ENCODE measurements at regions not wholly inside any gene's neighbourhood (a gene's known extent, or its start where the extent isn't known, plus 50 kb on each side); places are given as distances from the start of the nearest gene placed in this dataset.

- no peaks in the 10 kb centered on the region for H3K36me3 ChIP-seq (ENCODE audit: control insufficient read depth in 4 of 4, insufficient read depth in 4 of 4, low read length in 4 of 4)
- peaks cover 0 to 16% (median 3%) of the 10 kb centered on the region in 5 donors for H3K4me1 ChIP-seq (ENCODE audit: control insufficient read depth in 5 of 5, insufficient read depth in 5 of 5, low read length in 5 of 5)
- ATAC-seq (ENCODE audit: insufficient read depth, low FRiP score) (no peak), DNase-seq (peak; percentile 40 to 82 (median 67))
- WGBS, 2 donors = 48 to 63% methylated on average over 15 of the region's 15 CpGs
- H3K9me3 ChIP-seq (ENCODE audit: control insufficient read depth in 4 of 4, insufficient read depth in 3 of 4, low read length in 3 of 4) = no peaks in the 10 kb centered on the region
- no peak overlapping the region for H3K4me3 ChIP-seq
- no peak for TF ChIP-seq CTCF (IDR thresholded peaks at IDR 0.05; ENCODE audit: control extremely low read depth, extremely low read depth)
- H3K27me3 ChIP-seq (ENCODE audit: control insufficient read depth in 3 of 3, insufficient read depth in 3 of 3, low read length in 2 of 3) = peaks cover 0 to 12% (median 6%) of the 10 kb centered on the region in 3 donors
- no peak overlapping the region for H3K9ac ChIP-seq (ENCODE audit: insufficient read depth in 1 of 2, low read length in 2 of 2)
- H3K27ac ChIP-seq (ENCODE audit: low read depth in 1 of 2, low read length in 1 of 2) = no peak overlapping the region
These were observed 708.1 kb downstream of the PTPRU start for GRCh38 chr1:29944253-29944905.

GRCh38 chr1:29943034-29943433 is 706.7 kb downstream of the PTPRU start:
- no peaks in the 10 kb centered on the region for H3K36me3 ChIP-seq (ENCODE audit: control insufficient read depth in 4 of 4, insufficient read depth in 4 of 4, low read length in 4 of 4)
- DNase-seq (no peak), ATAC-seq (ENCODE audit: insufficient read depth, low FRiP score) (no peak)
- H3K4me3 ChIP-seq = no peak overlapping the region
- no peak for TF ChIP-seq CTCF (IDR thresholded peaks at IDR 0.05; ENCODE audit: control extremely low read depth, extremely low read depth)
- H3K27ac ChIP-seq (ENCODE audit: low read depth in 1 of 2, low read length in 1 of 2) = no peak overlapping the region
- H3K4me1 ChIP-seq (ENCODE audit: control insufficient read depth in 5 of 5, insufficient read depth in 5 of 5, low read length in 5 of 5) = peaks cover 0 to 16% (median 3%) of the 10 kb centered on the region in 5 donors
- no peak overlapping the region for H3K9ac ChIP-seq (ENCODE audit: insufficient read depth in 1 of 2, low read length in 2 of 2)
- WGBS, 2 donors = 93 to 94% methylated on average over 2 of the region's 2 CpGs
- H3K9me3 ChIP-seq (ENCODE audit: control insufficient read depth in 4 of 4, insufficient read depth in 3 of 4, low read length in 3 of 4) = no peaks in the 10 kb centered on the region
- peaks cover 0 to 12% (median 6%) of the 10 kb centered on the region in 3 donors for H3K27me3 ChIP-seq (ENCODE audit: control insufficient read depth in 3 of 3, insufficient read depth in 3 of 3, low read length in 2 of 3)

- H3K27ac ChIP-seq (ENCODE audit: low read depth in 1 of 2, low read length in 1 of 2) = no peak overlapping the region
- no peaks in the 10 kb centered on the region for H3K36me3 ChIP-seq (ENCODE audit: control insufficient read depth in 4 of 4, insufficient read depth in 4 of 4, low read length in 4 of 4)
- peaks cover 0 to 5% (median 0%) of the 10 kb centered on the region in 3 donors for H3K27me3 ChIP-seq (ENCODE audit: control insufficient read depth in 3 of 3, insufficient read depth in 3 of 3, low read length in 2 of 3)
- H3K9ac ChIP-seq (ENCODE audit: insufficient read depth in 1 of 2, low read length in 2 of 2) = no peak overlapping the region
- peaks cover 0 to 2% (median 0%) of the 10 kb centered on the region in 5 donors for H3K4me1 ChIP-seq (ENCODE audit: control insufficient read depth in 5 of 5, insufficient read depth in 5 of 5, low read length in 5 of 5)
- TF ChIP-seq CTCF (IDR thresholded peaks at IDR 0.05; ENCODE audit: control extremely low read depth, extremely low read depth) = no peak
- WGBS, 2 donors = 85 to 95% methylated on average over 2 of the region's 2 CpGs
- ATAC-seq (ENCODE audit: insufficient read depth, low FRiP score) = no peak
- H3K4me3 ChIP-seq = no peak overlapping the region
- no peak for DNase-seq
- H3K9me3 ChIP-seq (ENCODE audit: control insufficient read depth in 4 of 4, insufficient read depth in 3 of 4, low read length in 3 of 4) = no peaks in the 10 kb centered on the region
These were observed 702.8 kb downstream of the PTPRU start for GRCh38 chr1:29939079-29939478.

GRCh38 chr1:29937356-29937755 is 701.0 kb downstream of the PTPRU start:
- H3K36me3 ChIP-seq (ENCODE audit: control insufficient read depth in 4 of 4, insufficient read depth in 4 of 4, low read length in 4 of 4) = no peaks in the 10 kb centered on the region

More at GRCh38 chr1:29937356-29937755, 701.0 kb downstream of the PTPRU start:
- no peak for DNase-seq
- ATAC-seq (ENCODE audit: insufficient read depth, low FRiP score) = no peak
- H3K9ac ChIP-seq (ENCODE audit: insufficient read depth in 1 of 2, low read length in 2 of 2) = no peak overlapping the region
- H3K4me3 ChIP-seq = no peak overlapping the region
- H3K9me3 ChIP-seq (ENCODE audit: control insufficient read depth in 4 of 4, insufficient read depth in 3 of 4, low read length in 3 of 4) = peaks cover 0 to 2% (median 0%) of the 10 kb centered on the region in 4 donors
- H3K27me3 ChIP-seq (ENCODE audit: control insufficient read depth in 3 of 3, insufficient read depth in 3 of 3, low read length in 2 of 3) = peaks cover 0 to 5% (median 0%) of the 10 kb centered on the region in 3 donors
- TF ChIP-seq CTCF (IDR thresholded peaks at IDR 0.05; ENCODE audit: control extremely low read depth, extremely low read depth) = no peak
- 86% methylated on average over 1 of the region's 1 CpG for WGBS, 2 donors
- H3K4me1 ChIP-seq (ENCODE audit: control insufficient read depth in 5 of 5, insufficient read depth in 5 of 5, low read length in 5 of 5) = no peaks in the 10 kb centered on the region
- H3K27ac ChIP-seq (ENCODE audit: low read depth in 1 of 2, low read length in 1 of 2) = no peak overlapping the region
